ENCODE measurements at regions not wholly inside any gene's neighbourhood (a gene's known extent, or its start where the extent isn't known, plus 50 kb on each side); places are given as distances from the start of the nearest gene placed in this dataset.
"Not testable (repeated sequence)": the region's sequence is repeated elsewhere in the genome, so short reads cannot be mapped to it uniquely, and the experiment has no call there.

GRCh38 chr6:12614456-12614855 is 102.1 kb upstream of the PHACTR1 start:
- H3K4me3 ChIP-seq (ENCODE audit: low read length) = no peak overlapping the region
- TF ChIP-seq, protein P1, sequence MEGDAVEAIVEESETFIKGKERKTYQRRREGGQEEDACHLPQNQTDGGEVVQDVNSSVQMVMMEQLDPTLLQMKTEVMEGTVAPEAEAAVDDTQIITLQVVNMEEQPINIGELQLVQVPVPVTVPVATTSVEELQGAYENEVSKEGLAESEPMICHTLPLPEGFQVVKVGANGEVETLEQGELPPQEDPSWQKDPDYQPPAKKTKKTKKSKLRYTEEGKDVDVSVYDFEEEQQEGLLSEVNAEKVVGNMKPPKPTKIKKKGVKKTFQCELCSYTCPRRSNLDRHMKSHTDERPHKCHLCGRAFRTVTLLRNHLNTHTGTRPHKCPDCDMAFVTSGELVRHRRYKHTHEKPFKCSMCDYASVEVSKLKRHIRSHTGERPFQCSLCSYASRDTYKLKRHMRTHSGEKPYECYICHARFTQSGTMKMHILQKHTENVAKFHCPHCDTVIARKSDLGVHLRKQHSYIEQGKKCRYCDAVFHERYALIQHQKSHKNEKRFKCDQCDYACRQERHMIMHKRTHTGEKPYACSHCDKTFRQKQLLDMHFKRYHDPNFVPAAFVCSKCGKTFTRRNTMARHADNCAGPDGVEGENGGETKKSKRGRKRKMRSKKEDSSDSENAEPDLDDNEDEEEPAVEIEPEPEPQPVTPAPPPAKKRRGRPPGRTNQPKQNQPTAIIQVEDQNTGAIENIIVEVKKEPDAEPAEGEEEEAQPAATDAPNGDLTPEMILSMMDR (conservative IDR thresholded peaks at IDR 0.05; ENCODE audit: low read depth, low read length) = no peak
- DNase-seq (ENCODE audit: low read depth) = no peak

GRCh38 chr6:12618296-12618695 is 98.3 kb upstream of the PHACTR1 start:
- H3K4me3 ChIP-seq (ENCODE audit: low read length) = no peak overlapping the region
- DNase-seq (ENCODE audit: low read depth) = no peak
- TF ChIP-seq, protein P1 (conservative IDR thresholded peaks at IDR 0.05; ENCODE audit: low read depth, low read length) = no peak

DNA sequence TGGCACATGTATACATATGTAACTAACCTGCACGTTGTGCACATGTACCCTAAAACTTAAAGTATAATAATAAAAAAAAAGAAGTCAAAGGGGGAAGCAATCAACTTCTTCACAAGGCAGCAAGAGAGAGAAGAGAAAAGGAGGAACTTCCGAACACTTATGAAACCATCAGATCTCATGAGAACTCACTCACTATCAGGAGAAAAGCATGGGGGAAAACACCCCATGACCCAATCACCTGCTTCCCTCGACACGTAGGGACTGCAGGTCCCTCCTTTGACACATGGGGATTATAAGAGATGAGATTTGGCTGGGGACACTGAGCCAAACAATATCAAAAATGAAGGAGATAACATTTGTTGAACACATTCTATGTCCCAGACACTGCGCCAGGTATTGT is 94.8 kb upstream of the PHACTR1 start:
- TF ChIP-seq, protein P1 (conservative IDR thresholded peaks at IDR 0.05; ENCODE audit: low read depth, low read length) = no peak
- DNase-seq (ENCODE audit: low read depth) = no peak
- no peak overlapping the region for H3K4me3 ChIP-seq (ENCODE audit: low read length)

DNA sequence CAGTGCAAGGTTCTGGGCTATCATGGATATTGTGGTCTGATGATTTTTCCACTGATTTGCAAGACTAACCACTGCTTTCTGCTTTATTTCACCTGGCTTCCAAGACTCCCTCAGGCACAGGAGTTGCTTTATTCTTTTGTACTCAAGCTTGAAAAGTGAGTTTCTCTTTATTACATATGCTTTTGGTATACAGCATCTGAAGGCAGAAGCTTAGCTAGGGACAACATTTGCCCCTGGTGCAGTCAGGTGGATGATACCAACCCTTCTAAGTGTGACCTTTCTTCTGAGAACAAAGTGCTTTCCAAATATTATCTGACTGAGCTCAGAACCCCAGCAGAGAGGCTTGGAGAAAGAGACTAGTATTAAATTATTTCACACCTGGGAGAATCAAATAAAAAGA is 94.0 kb upstream of the PHACTR1 start:
- TF ChIP-seq, protein P1 (conservative IDR thresholded peaks at IDR 0.05; ENCODE audit: low read depth, low read length) = no peak
- DNase-seq (ENCODE audit: low read depth) = no peak
- H3K4me3 ChIP-seq (ENCODE audit: low read length) = no peak overlapping the region

DNA sequence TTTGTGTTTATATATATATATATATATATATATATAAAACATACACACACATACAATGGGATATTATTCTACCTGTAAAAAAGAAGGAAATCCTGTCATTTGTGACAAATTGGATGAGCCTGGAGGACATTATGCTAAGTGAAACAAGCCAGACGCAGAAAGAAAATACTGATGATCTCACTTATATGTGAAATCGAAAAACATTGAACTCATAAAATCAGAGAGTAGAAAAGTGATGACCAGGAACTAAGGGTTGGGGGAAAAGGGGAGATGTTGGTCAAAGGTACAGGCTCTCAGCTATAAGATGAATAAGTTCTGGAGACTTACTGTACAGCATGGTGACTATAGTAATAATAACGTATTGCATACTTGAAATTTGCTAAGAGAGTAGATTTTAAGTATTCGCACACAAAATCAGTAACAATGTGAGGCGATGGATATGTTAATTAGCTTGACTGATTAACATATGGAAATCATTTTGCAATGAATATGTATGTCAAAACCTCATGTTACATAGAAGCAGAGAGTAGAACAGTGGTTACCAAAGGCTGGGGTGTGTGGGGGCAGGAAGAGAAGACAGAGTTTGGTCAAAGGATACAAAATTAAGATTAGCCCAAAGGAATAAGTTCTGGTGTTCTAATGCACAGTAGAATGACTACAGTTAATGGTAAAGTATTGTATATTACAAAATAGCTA is 92.3 kb upstream of the PHACTR1 start:
- no peak overlapping the region for H3K4me3 ChIP-seq (ENCODE audit: low read length)

GRCh38 chr6:12627053-12627452 is 89.5 kb upstream of the PHACTR1 start:
- TF ChIP-seq, protein P1 (conservative IDR thresholded peaks at IDR 0.05; ENCODE audit: low read depth, low read length) = no peak
- no peak for DNase-seq (ENCODE audit: low read depth)
- H3K4me3 ChIP-seq (ENCODE audit: low read length) = no peak overlapping the region

More for the DNA sequence above, 92.3 kb upstream of the PHACTR1 start:
- TF ChIP-seq, protein P1 (conservative IDR thresholded peaks at IDR 0.05; ENCODE audit: low read depth, low read length) = no peak
- DNase-seq (ENCODE audit: low read depth) = no peak

- no peak overlapping the region for H3K4me3 ChIP-seq (ENCODE audit: low read length)
- no peak for DNase-seq (ENCODE audit: low read depth)
- TF ChIP-seq, protein P1 (conservative IDR thresholded peaks at IDR 0.05; ENCODE audit: low read depth, low read length) = no peak
Measured at GRCh38 chr6:12628327-12628726, 88.2 kb upstream of the PHACTR1 start.

- H3K4me3 ChIP-seq (ENCODE audit: low read length); DNase-seq (ENCODE audit: low read depth): not testable (repeated sequence)
Measured at GRCh38 chr6:12633746-12634145, 82.8 kb upstream of the PHACTR1 start.
